GM12873 (cell line): ENCODE measurements at regions not wholly inside any gene's neighbourhood (a gene's known extent, or its start where the extent isn't known, plus 50 kb on each side); places are given as distances from the start of the nearest gene placed in this dataset.

Source experiments
- CTCF ChIP-seq: IDR thresholded peaks from 2 replicates; pipeline ENCODE4 v1.5.1; 2012; ENCODE audit warnings: low read depth, mild to moderate bottlenecking, moderate library complexity, low read length, control low read depth; ENCODE audit not compliant: insufficient read depth; ENCODE audit errors: missing control alignments

- no peak for TF ChIP-seq CTCF
Observed at GRCh38 chr1:72357411-72357810, 75.1 kb upstream of the NEGR1 start.

- TF ChIP-seq CTCF: no peak
Observed at GRCh38 chr1:72355899-72356298, 73.6 kb upstream of the NEGR1 start.

GRCh38 chr1:72341661-72342060, 59.3 kb upstream of the NEGR1 start:
- no peak for TF ChIP-seq CTCF

- no peak for TF ChIP-seq CTCF
Observed at GRCh38 chr1:72336776-72337175, 54.4 kb upstream of the NEGR1 start.
